BJ (cell line): ENCODE measurements at regions not wholly inside any gene's neighbourhood (a gene's known extent, or its start where the extent isn't known, plus 50 kb on each side); places are given as distances from the start of the nearest gene placed in this dataset.

ENCODE experiments used
- CTCF ChIA-PET: fragments of 350-600 bp; formaldehyde crosslinking; extraction: SDS; loops from one replicate; lab custom pipeline; 2021; ENCODE audit warnings: antibody characterized with exemption, inconsistent platforms; lab: Yijun Ruan, JAX
- POLR2A ChIA-PET: fragments of 300-600 bp; sonication (Branson Sonifier 250); formaldehyde crosslinking; extraction: SDS; loops from one replicate; lab custom pipeline; 2021; ENCODE audit warnings: antibody characterized with exemption; lab: Charles Lee
- DNase-seq: peaks from one replicate; pipeline ENCODE4 v3.0.0-alpha.2; 2011; ENCODE audit warnings: low read depth
- H3K27me3 ChIP-seq: 2 replicates; pipeline ENCODE4 v1.6.0; 2011; ENCODE audit warnings: low read length; ENCODE audit not compliant: control insufficient read depth, insufficient read depth
- H3K36me3 ChIP-seq: 2 replicates; pipeline ENCODE4 v1.5.1; 2011; ENCODE audit warnings: low read length; ENCODE audit not compliant: control insufficient read depth, insufficient read depth
- H3K4me3 ChIP-seq: 2 replicates; pipeline ENCODE4 v1.5.1; 2011; ENCODE audit warnings: low read depth, mild to moderate bottlenecking, control low read depth, low read length
- TF ChIP-seq, protein P1 (sequence below): IDR thresholded peaks from 2 replicates; pipeline ENCODE4 v1.5.1; 2011; ENCODE audit warnings: low read depth, mild to moderate bottlenecking, control low read depth, inconsistent platforms, low read length, moderate library complexity; ENCODE audit not compliant: insufficient read depth

DNA sequence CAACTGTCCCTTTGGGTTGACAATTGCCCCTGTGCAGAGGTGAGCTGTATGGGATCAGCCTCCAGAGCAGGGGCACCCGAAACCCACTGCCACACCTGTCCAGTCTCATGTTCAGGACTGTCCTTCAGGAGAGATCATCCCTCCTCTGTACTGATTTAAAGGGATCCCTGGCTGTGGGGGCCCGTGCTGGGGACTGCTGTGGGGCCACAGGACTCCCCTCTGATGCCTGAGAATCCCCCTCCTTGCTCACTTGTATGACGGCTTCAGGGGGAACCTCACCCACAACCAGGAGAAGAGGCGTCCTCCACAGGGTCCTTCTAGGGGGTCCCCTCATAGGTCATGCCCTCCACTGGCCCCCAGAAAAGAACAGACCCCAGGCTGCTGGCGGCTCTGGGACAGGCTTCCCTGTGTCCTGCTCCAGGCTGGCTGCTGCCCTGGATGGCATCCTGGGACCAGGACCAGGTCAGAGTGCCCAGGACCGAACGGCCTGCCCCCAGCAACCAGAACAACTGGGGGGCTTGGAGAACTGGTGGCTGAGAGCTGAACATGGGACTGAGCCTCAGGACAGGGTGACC, 77.5 kb upstream of the ACTRT2 start:
- ChIA-PET CTCF (no interaction called here), POLR2A (no interaction called here)
- DNase-seq, result no peak
- H3K27me3 ChIP-seq, result no peaks in the 10 kb centered on the region
- TF ChIP-seq, protein P1, sequence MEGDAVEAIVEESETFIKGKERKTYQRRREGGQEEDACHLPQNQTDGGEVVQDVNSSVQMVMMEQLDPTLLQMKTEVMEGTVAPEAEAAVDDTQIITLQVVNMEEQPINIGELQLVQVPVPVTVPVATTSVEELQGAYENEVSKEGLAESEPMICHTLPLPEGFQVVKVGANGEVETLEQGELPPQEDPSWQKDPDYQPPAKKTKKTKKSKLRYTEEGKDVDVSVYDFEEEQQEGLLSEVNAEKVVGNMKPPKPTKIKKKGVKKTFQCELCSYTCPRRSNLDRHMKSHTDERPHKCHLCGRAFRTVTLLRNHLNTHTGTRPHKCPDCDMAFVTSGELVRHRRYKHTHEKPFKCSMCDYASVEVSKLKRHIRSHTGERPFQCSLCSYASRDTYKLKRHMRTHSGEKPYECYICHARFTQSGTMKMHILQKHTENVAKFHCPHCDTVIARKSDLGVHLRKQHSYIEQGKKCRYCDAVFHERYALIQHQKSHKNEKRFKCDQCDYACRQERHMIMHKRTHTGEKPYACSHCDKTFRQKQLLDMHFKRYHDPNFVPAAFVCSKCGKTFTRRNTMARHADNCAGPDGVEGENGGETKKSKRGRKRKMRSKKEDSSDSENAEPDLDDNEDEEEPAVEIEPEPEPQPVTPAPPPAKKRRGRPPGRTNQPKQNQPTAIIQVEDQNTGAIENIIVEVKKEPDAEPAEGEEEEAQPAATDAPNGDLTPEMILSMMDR, result no peak
- H3K36me3 ChIP-seq, result no peaks in the 10 kb centered on the region
- H3K4me3 ChIP-seq, result no peak overlapping the region

DNA sequence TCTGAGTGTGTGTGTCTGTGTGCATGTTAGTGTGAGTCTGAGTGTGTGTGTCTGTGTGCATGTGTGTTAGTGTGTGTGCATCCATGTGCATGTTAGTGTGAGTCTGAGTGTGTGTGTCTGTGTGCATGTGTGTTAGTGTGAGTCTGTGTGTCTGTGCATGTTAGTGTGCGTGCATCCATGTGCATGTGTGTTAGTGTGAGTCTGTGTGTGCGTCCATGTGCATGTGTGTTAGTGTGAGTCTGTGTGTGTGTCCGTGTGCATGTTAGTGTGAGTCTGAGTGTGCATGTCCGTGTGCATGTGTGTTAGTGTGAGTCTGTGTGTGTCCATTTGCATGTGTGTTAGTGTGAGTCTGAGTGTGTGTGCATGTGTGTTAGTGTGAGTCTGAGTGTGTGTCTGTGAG, 76.6 kb upstream of the ACTRT2 start:
- no peak overlapping the region for H3K4me3 ChIP-seq
- TF ChIP-seq, protein P1, result no peak
- DNase-seq, result no peak
- H3K27me3 ChIP-seq, result no peaks in the 10 kb centered on the region
- H3K36me3 ChIP-seq, result no peaks in the 10 kb centered on the region
- CTCF ChIA-PET, result no interaction called here
- POLR2A ChIA-PET, result no interaction called here

DNA sequence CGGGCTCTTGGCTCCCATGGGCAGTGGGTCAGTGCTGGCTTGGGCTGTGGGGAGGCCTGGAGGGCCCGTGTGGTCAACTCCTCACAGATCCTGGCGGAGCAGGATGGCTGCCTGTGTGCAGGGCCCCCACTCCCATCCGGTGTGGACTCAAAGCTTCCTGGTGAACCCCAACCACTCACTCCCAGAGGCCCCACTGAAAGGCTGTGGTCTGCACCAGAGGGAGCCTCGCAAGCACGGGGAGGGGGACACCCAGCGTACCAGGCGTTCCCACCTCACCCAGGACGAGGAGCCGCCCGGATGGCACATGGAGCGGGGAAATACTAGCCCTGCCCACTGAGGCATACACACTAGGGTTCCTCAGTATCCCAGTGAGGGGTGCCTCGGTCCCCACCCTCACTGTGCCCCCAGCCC, 75.4 kb upstream of the ACTRT2 start:
- TF ChIP-seq, protein P1, result no peak
- H3K36me3 ChIP-seq, result no peaks in the 10 kb centered on the region
- no peak for DNase-seq
- CTCF ChIA-PET, result no interaction called here
- POLR2A ChIA-PET, result no interaction called here
- H3K4me3 ChIP-seq, result no peak overlapping the region
- H3K27me3 ChIP-seq, result no peaks in the 10 kb centered on the region

DNA sequence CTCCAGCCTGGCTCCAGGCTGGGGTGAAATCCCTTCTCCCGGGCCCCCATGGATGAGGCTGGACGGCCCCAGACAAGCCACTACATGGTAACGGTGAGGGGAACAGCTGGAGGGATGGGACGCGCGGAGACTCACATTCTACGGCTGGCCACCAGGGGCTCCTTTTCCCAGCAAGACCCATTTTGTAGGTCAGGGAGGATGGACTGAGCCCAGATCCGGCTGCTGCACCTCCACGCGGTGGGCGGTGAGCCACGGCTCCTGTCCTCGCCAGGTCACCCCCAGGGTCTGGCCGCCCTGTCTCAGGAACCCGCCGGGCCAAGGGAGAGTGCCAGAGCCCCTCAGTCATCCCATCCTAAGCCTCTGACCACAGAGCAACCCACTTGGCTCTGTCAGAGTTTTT, 75.0 kb upstream of the ACTRT2 start:
- no peaks in the 10 kb centered on the region for H3K36me3 ChIP-seq
- POLR2A ChIA-PET, result no interaction called here
- CTCF ChIA-PET, result no interaction called here
- no peak for DNase-seq
- H3K27me3 ChIP-seq, result no peaks in the 10 kb centered on the region
- H3K4me3 ChIP-seq, result no peak overlapping the region
- TF ChIP-seq, protein P1, result no peak

DNA sequence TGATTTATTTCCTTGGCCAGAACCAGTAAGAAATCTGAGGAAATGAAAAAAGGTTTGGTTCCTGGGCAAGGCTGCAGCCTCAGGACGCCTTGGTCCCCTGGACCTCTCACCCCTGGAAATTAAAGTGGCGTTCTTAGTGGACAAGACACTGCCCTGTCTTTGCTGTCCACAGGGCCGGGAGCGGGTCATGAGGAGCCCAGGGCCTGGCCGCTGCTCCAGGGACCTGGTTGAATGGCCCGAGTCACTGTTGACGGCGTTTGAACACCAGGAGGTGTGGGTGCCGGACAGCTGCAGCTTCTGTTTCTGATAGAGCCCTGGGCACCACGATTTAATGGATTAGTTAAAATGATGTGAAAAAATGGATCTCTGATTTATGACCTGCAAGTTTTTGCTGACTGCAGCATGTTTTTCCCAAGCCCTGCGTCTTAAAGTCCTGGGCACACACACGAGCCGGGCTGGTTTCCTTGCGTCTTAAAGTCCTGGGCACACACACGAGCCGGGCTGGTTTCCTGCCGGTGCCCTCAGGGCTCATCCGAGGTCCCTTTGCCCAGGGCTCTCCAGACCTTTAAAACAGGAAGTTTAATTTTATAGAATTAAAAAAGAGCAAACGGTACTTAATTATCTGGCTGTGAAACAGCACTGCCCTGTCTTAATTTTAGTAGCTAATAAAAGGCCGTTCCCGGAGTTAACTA, 74.1 kb upstream of the ACTRT2 start:
- ChIA-PET CTCF (no interaction called here), POLR2A (no interaction called here)
- Histone ChIP-seq H3K27me3 (no peaks in the 10 kb centered on the region), H3K4me3 (no peak overlapping the region), H3K36me3 (no peaks in the 10 kb centered on the region)
- DNase-seq, result no peak
- TF ChIP-seq, protein P1, result no peak
